Mucosa of stomach (tissue), 1 donor: ENCODE measurements at regions not wholly inside any gene's neighbourhood (a gene's known extent, or its start where the extent isn't known, plus 50 kb on each side); places are given as distances from the start of the nearest gene placed in this dataset.

ENCODE experiments used
- H3K27me3 ChIP-seq: one replicate; pipeline ENCODE4 v1.7.0; 2013; ENCODE audit warnings: mild to moderate bottlenecking, low read length; ENCODE audit not compliant: control insufficient read depth, insufficient read depth
- H3K36me3 ChIP-seq: one replicate; pipeline ENCODE4 v1.7.0; 2013; ENCODE audit warnings: low read length; ENCODE audit not compliant: control insufficient read depth, insufficient read depth
- H3K4me1 ChIP-seq: one replicate; pipeline ENCODE4 v1.7.0; 2013; ENCODE audit warnings: mild to moderate bottlenecking, low read length; ENCODE audit not compliant: control insufficient read depth, insufficient read depth
- H3K4me3 ChIP-seq: one replicate; pipeline ENCODE4 v1.7.0; 2013; ENCODE audit warnings: low read length
- H3K9ac ChIP-seq: one replicate; pipeline ENCODE4 v1.7.0; 2013; ENCODE audit warnings: mild to moderate bottlenecking, low read length, moderate library complexity
- H3K9me3 ChIP-seq: one replicate; pipeline ENCODE4 v1.7.0; 2013; ENCODE audit warnings: mild to moderate bottlenecking, low read length, moderate library complexity; ENCODE audit not compliant: control insufficient read depth
- donor health status: Pancreatic carcinoma.

DNA sequence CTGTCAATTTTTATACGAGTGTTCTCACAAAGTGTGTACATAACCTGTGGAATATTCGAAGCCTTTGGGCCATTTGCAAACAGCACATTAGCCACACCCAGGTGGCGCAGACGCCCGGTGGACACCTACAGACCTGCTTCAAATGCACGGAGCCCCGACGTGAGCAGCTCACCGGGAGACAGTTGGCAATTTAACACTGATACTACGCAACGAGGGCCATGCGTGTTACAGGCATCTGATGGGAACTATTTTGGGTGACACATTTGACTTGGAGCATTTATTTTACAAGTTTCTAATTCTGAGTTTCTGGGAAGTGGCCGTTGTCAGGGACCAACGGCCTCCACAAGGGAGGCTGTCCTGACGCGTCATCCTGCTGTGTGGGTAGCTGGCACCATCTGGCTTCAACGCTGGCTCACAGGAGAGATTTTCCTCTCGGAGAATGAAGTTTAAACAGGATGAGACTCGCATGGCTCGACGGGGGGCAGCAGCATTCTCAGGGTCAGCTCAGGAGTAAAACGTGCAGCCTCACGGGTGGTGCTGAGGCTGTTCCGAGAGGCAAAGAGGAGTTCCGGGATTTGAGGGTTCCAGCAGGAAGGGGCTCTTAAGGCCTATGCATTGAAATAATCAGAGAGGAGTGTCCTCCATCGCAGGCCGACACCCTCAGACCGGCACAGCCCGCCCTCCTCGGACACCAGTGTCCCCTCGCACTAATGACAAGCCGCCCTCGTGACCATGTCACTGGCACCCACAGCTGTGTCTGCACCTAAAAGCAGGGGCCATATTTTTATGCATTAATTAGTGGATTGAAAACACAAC, 207.4 kb downstream of the DLL1 start:
- no peaks in the 10 kb centered on the region for H3K36me3 ChIP-seq
- H3K9ac ChIP-seq, result no peak overlapping the region
- H3K9me3 ChIP-seq, result no peaks in the 10 kb centered on the region
- no peaks in the 10 kb centered on the region for H3K4me1 ChIP-seq
- peaks cover 10% of the 10 kb centered on the region for H3K27me3 ChIP-seq
- H3K4me3 ChIP-seq, result no peak overlapping the region

DNA sequence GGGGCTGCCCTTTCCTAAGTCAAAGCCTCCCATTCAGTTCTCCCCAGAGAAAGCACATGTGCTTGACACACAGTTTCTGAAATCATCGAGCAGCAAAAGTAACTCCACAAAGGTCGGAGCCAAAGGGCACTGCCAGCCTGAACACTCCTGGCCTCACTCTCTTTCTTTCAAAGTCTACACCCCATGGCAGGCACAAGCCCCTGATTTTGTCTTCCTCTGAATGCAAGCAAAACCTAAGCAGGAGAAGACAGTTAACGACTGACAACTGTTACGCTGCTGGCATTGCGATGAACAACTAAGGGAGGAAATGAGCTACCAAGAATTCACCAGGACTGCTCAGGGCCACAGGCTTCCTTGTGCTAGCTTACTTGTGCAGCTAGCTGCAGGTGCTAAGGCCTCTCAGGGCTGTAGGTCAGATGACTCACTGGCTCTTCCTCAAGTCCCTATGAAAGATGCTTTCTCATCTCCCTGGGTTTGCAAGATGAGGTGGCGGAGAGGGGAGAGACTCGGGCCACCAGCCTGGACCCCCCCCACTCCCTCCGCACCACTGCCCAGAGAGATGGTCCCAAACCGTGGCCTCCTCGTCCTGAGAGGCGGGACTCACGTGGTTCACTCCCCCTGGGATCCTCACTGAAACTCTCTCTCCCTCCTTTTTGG, 208.2 kb downstream of the DLL1 start:
- Histone ChIP-seq H3K36me3 (no peaks in the 10 kb centered on the region), H3K4me3 (no peak overlapping the region), H3K4me1 (no peaks in the 10 kb centered on the region), H3K27me3 (peaks cover 10% of the 10 kb centered on the region), H3K9me3 (no peaks in the 10 kb centered on the region), H3K9ac (no peak overlapping the region)

DNA sequence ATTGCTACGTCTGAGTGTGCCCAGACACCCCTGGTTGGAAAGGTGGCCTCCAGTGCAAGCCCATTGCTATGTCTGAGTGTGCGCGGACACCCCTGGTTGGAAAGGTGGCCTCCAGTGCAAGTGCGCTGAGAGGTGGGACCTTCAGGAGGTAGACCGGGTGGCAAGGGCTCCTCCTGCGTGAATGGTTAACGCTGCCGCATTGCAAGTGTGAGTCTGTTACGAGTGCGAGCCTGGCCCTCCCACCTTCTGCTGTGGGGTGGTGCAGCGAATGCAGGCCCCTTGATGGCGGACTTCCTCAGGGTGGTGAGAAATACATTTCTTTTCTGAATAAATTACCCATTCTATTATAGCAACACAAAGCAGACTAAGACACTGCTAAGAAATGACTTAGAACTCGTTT, 208.8 kb downstream of the DLL1 start:
- Histone ChIP-seq H3K36me3 (no peaks in the 10 kb centered on the region), H3K4me1 (no peaks in the 10 kb centered on the region), H3K27me3 (peaks cover 10% of the 10 kb centered on the region), H3K4me3 (no peak overlapping the region), H3K9me3 (no peaks in the 10 kb centered on the region), H3K9ac (no peak overlapping the region)

DNA sequence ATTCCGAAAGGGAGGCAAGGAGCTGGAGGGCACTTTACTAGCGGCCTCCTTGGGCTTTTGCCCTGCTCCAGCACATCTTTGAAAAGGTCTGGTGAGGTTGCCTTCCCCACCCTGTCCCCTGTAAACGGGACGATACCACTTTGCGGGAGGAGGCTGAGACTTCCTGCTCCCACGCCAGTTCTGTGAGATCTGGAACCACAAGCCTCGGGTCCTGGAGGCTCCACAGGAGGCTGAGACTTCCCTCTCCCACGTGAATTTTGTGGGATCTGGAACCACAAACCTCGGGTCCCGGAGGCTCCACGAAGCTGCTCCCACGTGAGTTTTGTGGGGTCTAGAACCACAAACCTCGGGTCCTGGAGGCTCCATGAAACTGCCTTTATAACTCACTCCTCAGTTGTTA, 209.3 kb downstream of the DLL1 start:
- Histone ChIP-seq H3K9me3 (no peaks in the 10 kb centered on the region), H3K27me3 (peaks cover 10% of the 10 kb centered on the region), H3K9ac (no peak overlapping the region), H3K36me3 (no peaks in the 10 kb centered on the region), H3K4me3 (no peak overlapping the region), H3K4me1 (no peaks in the 10 kb centered on the region)

DNA sequence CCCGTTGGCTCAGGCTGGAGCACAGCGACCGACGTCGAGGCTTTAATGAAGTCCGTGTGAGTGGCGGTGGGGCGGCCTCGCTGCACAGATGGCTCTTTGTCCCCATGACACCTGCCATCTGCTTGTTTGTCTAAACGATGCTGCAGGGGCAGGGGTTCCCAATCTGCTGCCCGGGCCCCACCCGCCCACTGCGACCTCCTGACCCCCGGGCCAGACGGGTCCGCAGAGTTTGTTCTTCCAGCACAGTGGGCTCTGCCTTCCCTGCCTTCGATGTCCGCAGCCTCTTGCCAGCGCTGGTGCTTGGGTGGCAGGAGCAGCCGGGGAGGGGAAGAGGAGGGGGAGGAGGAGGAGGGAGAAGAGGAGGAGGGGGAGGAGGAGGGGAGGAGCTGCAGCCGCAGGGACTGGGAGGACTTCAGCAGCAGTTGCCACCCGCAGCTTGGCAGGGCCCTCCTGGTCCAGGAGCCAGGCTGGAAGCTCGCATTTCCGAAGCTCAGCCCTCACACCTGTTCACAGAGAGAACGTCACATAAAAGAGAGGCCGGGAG, 210.0 kb downstream of the DLL1 start:
- H3K4me3 ChIP-seq, result no peak overlapping the region
- H3K27me3 ChIP-seq, result peaks cover 10% of the 10 kb centered on the region
- H3K9ac ChIP-seq, result no peak overlapping the region
- no peaks in the 10 kb centered on the region for H3K9me3 ChIP-seq
- no peaks in the 10 kb centered on the region for H3K36me3 ChIP-seq
- no peaks in the 10 kb centered on the region for H3K4me1 ChIP-seq

DNA sequence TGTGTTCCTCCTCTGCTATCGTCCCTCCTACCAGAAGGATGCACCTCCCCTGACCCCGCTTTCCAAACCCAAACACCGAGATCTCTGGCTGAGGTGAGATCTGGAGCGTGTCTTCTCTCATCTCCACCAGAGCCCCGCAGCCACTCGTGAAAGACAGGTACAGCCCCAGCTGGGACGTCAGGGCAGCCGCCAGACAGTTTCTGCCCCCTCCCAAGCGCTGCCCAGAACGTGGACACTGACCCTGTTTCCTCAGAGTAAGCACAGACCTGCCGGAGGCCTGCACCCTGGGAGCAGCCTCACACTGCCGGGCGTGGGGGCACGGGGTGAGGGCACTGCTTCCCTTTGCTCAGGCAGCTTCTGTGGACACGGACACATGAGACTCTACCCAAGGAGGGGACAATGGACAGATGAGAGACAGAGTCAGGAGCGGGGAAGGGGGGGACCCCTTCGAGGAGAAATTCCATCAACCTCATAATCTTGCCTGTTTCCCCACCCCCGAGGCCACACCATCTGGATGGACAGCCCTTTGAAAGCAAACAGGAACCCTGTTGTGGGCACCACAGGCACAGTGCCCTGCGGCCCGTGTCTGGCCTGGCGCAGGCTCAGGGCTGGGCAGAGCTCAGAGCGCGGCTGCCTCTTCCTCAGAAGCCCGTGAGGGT, 210.6 kb downstream of the DLL1 start:
- H3K9me3 ChIP-seq, result no peaks in the 10 kb centered on the region
- no peaks in the 10 kb centered on the region for H3K36me3 ChIP-seq
- H3K4me1 ChIP-seq, result no peaks in the 10 kb centered on the region
- H3K4me3 ChIP-seq, result no peak overlapping the region
- H3K9ac ChIP-seq, result no peak overlapping the region
- H3K27me3 ChIP-seq, result peaks cover 10% of the 10 kb centered on the region

DNA sequence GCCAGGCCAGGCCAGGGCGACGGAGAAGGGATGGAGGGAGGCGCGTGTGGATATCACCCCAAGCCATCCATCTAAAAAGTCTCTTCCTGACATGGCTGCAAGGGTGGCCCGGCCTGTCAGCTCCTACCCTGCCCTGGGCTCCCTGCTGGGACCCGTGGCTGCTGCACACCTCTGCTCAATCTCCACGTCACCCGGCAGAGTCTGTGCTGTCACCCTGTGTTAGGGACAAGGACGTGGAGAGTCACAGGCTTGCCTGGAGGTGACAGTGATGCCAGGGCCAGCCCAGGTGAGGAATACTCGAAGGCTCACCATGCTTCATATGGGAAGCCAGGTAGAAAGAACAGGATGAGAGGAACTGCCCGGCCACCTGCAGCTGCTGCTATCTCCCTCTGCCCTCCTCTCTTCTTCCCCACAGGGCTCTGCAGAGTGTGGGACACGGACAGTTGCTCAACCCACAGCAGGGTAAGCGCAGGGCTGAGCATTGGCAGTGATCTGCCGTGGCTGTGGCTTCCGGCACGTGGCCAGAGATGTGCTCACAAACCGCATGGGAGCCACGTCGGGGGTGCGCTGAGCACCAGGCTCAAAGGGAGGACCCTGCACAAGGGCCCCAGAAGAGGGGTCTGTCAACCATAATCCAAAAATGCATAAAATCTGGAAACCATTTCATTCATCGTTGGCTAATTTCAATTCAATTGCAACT, 214.3 kb downstream of the DLL1 start:
- H3K9ac ChIP-seq, result no peak overlapping the region
- H3K9me3 ChIP-seq, result no peaks in the 10 kb centered on the region
- no peaks in the 10 kb centered on the region for H3K4me1 ChIP-seq
- H3K36me3 ChIP-seq, result no peaks in the 10 kb centered on the region
- no peak overlapping the region for H3K4me3 ChIP-seq
- peaks cover 6% of the 10 kb centered on the region for H3K27me3 ChIP-seq

DNA sequence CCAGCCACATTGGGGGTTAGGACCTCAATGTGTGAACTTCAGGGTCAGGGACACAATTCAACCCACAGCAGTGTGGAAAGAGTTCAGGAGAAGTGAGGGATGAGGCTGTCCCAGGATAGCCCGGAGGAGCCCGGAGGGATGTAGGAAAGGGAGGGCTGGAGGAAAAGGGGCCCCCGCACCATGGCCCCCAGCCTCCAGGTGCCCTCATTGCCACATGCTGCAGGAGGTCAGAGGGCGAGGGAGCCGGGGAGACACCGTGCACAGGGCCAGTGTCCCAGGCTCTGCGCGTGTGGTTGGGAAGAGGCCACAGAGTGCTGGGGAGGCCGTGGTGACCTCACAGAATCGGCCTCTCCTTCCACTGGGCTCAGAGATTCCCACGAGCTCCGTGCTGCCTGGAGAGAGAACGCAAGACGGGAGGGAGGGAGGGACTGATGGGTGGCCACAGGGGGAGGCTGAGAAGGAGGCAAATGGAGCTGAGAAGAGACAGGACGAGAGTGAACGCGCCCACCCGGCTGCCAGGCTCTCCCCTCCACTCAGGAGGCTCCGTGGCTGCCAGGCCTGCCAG, 215.1 kb downstream of the DLL1 start:
- Histone ChIP-seq H3K9ac (no peak overlapping the region), H3K36me3 (no peaks in the 10 kb centered on the region), H3K4me3 (no peak overlapping the region), H3K4me1 (no peaks in the 10 kb centered on the region), H3K27me3 (peaks cover 4% of the 10 kb centered on the region), H3K9me3 (no peaks in the 10 kb centered on the region)

DNA sequence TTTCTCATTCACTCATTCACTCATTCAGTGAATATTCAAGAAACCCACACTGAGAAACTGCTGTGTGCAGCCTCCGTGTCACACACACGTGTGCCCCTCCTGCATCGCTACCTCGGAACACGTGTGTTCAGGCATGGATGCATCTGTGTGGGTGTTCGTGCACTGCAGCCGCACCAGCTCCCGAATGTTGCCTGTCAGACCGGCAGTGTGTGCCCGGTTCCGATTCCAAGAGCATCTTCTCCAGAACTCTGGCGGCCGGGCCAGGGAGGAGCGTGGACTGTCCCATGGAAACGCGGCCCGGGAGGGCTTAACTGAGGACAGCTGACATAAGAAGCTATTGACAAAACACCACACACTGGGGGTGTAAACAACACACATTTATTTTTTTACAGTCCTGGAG, 216.0 kb downstream of the DLL1 start:
- Histone ChIP-seq H3K9ac (no peak overlapping the region), H3K36me3 (no peaks in the 10 kb centered on the region), H3K27me3 (no peaks in the 10 kb centered on the region), H3K4me3 (no peak overlapping the region), H3K4me1 (no peaks in the 10 kb centered on the region), H3K9me3 (no peaks in the 10 kb centered on the region)

DNA sequence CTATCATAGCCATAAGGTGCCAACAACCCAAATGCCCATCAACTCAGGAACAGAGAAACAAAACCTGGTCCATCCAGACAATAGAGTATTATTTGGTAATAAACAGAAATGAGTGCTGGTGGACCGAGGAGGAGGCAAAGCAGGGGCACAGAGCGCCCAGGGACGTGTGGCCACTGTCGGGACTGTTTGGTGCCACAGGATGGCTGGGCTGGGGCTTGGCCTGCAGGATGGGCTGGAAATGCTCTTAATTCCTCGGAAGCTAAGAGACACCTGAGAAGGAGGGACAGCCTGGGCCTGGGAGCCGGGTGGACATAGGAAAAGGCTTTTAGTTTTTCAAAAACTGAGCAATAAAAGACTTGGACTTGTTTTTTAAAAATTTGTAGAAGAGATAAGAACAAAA, 216.4 kb downstream of the DLL1 start:
- Histone ChIP-seq H3K4me1 (no peaks in the 10 kb centered on the region), H3K9ac (no peak overlapping the region), H3K27me3 (no peaks in the 10 kb centered on the region), H3K4me3 (no peak overlapping the region), H3K9me3 (no peaks in the 10 kb centered on the region), H3K36me3 (no peaks in the 10 kb centered on the region)

DNA sequence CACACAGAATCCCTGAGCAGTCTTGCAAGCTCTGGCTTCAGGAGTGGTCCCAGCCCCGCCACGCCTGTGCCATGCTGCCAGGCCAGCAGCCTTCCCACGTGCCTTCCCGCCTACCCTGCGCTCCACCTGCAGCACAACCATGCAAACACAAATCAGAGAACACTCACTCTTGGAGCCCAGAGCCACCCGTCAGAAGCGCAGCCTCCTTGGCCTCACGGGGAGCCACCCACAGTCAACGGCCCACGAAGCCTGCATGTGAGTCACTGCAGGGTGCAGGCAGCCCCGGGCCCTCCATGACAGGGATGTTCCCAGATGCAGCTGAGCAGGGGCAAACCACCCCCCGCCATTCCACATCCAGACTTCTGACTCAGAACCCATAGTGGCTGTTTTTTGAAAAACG, 217.0 kb downstream of the DLL1 start:
- H3K9ac ChIP-seq, result no peak overlapping the region
- H3K27me3 ChIP-seq, result no peaks in the 10 kb centered on the region
- no peaks in the 10 kb centered on the region for H3K4me1 ChIP-seq
- no peaks in the 10 kb centered on the region for H3K36me3 ChIP-seq
- no peaks in the 10 kb centered on the region for H3K9me3 ChIP-seq
- no peak overlapping the region for H3K4me3 ChIP-seq
